GM12878 (cell line): ENCODE measurements at regions not wholly inside any gene's neighbourhood (a gene's known extent, or its start where the extent isn't known, plus 50 kb on each side); places are given as distances from the start of the nearest gene placed in this dataset.

ENCODE experiments used
- BHLHE40 ChIP-seq, 2 experiments: fragments of 450-650 bp in 1 of 2; IDR thresholded peaks; 2 replicates each; pipeline ENCODE4 v1.6.1; 2011 to 2017; ENCODE audit warnings: low read depth in 2 of 2, borderline replicate concordance in 1 of 2, improper control_type of control experiment in 1 of 2, low read length in 1 of 2, mild to moderate bottlenecking in 1 of 2
- CBX5 ChIP-seq: sonication (generic); IDR thresholded peaks from 2 replicates; pipeline ENCODE4 v1.6.1; 2016; ENCODE audit warnings: low read depth, moderate library complexity, mild to moderate bottlenecking, inconsistent platforms
- CEBPZ ChIP-seq: fragments of 150-350 bp; IDR thresholded peaks from 2 replicates; pipeline ENCODE4 v1.6.1; 2016; ENCODE audit warnings: low read depth, low read length
- CTCF ChIP-seq, 3 experiments: IDR thresholded peaks in 2 of 3; conservative IDR thresholded peaks in 1 of 3; 2 replicates each; pipeline ENCODE4 v1.5.1; 2011; ENCODE audit warnings: low read depth in 3 of 3, low read length in 3 of 3, mild to moderate bottlenecking in 3 of 3, control low read depth in 2 of 3, moderate library complexity in 2 of 3, inconsistent platforms in 1 of 3, mixed read lengths in 1 of 3; ENCODE audit not compliant: control insufficient read depth in 2 of 3, insufficient read depth in 1 of 3; ENCODE audit errors: extremely low read depth in 1 of 3
- RFX5 ChIP-seq: IDR thresholded peaks from 2 replicates; pipeline ENCODE4 v1.6.1; 2011; ENCODE audit warnings: low read depth, low read length, improper control_type of control experiment

GRCh38 chr20:24283186-24283585 is 186.2 kb upstream of the SYNDIG1 start:
- no peak for TF ChIP-seq BHLHE40 (IDR thresholded peaks at IDR 0.05; ENCODE audit: borderline replicate concordance in 1 of 2, low read depth in 2 of 2, low read length in 1 of 2)
- TF ChIP-seq RFX5 = no peak
- no peak for TF ChIP-seq CTCF (IDR thresholded peaks at IDR 0.05 in 2 of 3, conservative IDR thresholded peaks at IDR 0.05 in 1 of 3; ENCODE audit: control insufficient read depth in 2 of 3, extremely low read depth in 1 of 3, insufficient read depth in 1 of 3, low read depth in 3 of 3, low read length in 3 of 3)
- TF ChIP-seq CBX5 = no peak
- no peak for TF ChIP-seq CEBPZ
